ENCODE measurements at regions not wholly inside any gene's neighbourhood (a gene's known extent, or its start where the extent isn't known, plus 50 kb on each side); places are given as distances from the start of the nearest gene placed in this dataset.

GRCh38 chr1:227469708-227470107 is 93.6 kb upstream of the ZNF678 start:
- TF ChIP-seq POLR2AphosphoS5 (IDR thresholded peaks at IDR 0.05; ENCODE audit: borderline replicate concordance, low read depth, low read length) (no peak), EZH2 (IDR thresholded peaks at IDR 0.05) (no peak)

Measured in SK-N-MC (cell line).